Caco-2 (cell line): ENCODE measurements at regions not wholly inside any gene's neighbourhood (a gene's known extent, or its start where the extent isn't known, plus 50 kb on each side); places are given as distances from the start of the nearest gene placed in this dataset.
A peak's percentile ranks its signal among the peaks of the same experiment; 100 is the strongest.
"Not testable (repeated sequence)": the region's sequence is repeated elsewhere in the genome, so short reads cannot be mapped to it uniquely, and the experiment has no call there.

Experiments used
- BruUV-seq: library from RNA; stranded (reverse); fragments of 400-500 nt; replicated peaks from 2 replicates; lab custom pipeline; 2021; lab: Mats Ljungman, UMichigan
- CTCF ChIA-PET: fragments of 300-600 bp; sonication (Branson Sonifier 250); formaldehyde crosslinking; loops from one replicate; lab custom pipeline; 2022; ENCODE audit warnings: antibody characterized with exemption; lab: Charles Lee
- POLR2A ChIA-PET: fragments of 300-600 bp; sonication (Branson Sonifier 250); formaldehyde crosslinking; loops from one replicate; lab custom pipeline; 2022; ENCODE audit warnings: antibody characterized with exemption; lab: Charles Lee
- DNase-seq, 2 experiments: peaks; one replicate each; pipeline versions ENCODE4 v3.0.0 to v3.0.0-alpha.2; 2020 to 2022
- H3K27me3 ChIP-seq: replicated peaks from 2 replicates; pipeline ENCODE4 v1.6.0; 2011; ENCODE audit warnings: low read length; ENCODE audit not compliant: control insufficient read depth, insufficient read depth
- H3K36me3 ChIP-seq: 2 replicates; pipeline ENCODE4 v1.5.1; 2011; ENCODE audit warnings: low read length; ENCODE audit not compliant: control insufficient read depth, insufficient read depth
- H3K4me1 ChIP-seq: fragments of 250-450 bp; sonication (Bioruptor Pico); 2 replicates; pipeline ENCODE4 v1.5.1; 2020; ENCODE audit warnings: mild to moderate bottlenecking
- H3K4me3 ChIP-seq: 2 replicates; pipeline ENCODE4 v1.5.1; 2011; ENCODE audit warnings: low read depth, mild to moderate bottlenecking, control low read depth, low read length
- H3K9me3 ChIP-seq: fragments of 250-450 bp; sonication (Bioruptor Pico); 2 replicates; pipeline ENCODE4 v1.5.1; 2020; ENCODE audit warnings: mild to moderate bottlenecking, moderate library complexity
- H3K27ac Mint-ChIP-seq: one replicate; pipeline ENCODE4 v1.8.0; 2022; ENCODE audit warnings: mixed read lengths; ENCODE audit not compliant: unreplicated experiment
- H3K27me3 Mint-ChIP-seq: one replicate; pipeline ENCODE4 v1.8.0; 2022; ENCODE audit warnings: mixed read lengths; ENCODE audit not compliant: insufficient read depth, unreplicated experiment
- H3K36me3 Mint-ChIP-seq: one replicate; pipeline ENCODE4 v1.8.0; 2022; ENCODE audit warnings: mild to moderate bottlenecking, mixed read lengths; ENCODE audit not compliant: insufficient read depth, unreplicated experiment
- H3K4me1 Mint-ChIP-seq: one replicate; pipeline ENCODE4 v1.8.0; 2022; ENCODE audit warnings: low read depth, mixed read lengths; ENCODE audit not compliant: unreplicated experiment
- H3K4me3 Mint-ChIP-seq: one replicate; pipeline ENCODE4 v1.8.0; 2022; ENCODE audit warnings: mild to moderate bottlenecking, moderate library complexity, mixed read lengths; ENCODE audit not compliant: unreplicated experiment
- H3K9me3 Mint-ChIP-seq: one replicate; pipeline ENCODE4 v1.8.0; 2022; ENCODE audit warnings: mixed read lengths; ENCODE audit not compliant: unreplicated experiment
- intact Hi-C: fragments of 100-400 bp; cut with micrococcal nuclease; formaldehyde crosslinking; loops from one replicate; pipeline ENCODE4 v1.10.0; 2022; ENCODE audit not compliant: unreplicated experiment
- TF ChIP-seq, protein P1 (sequence below), 2 experiments: fragments of 200-600 bp in 1 of 2; IDR thresholded peaks; 1 replicate in 1 of 2; 2 replicates in 1 of 2; pipeline versions ENCODE4 v1.5.1 to v1.8.0; 2011 to 2022; ENCODE audit warnings: antibody characterized with exemption in 1 of 2, control low read depth in 1 of 2, inconsistent platforms in 1 of 2, low read depth in 1 of 2, low read length in 1 of 2, mild to moderate bottlenecking in 1 of 2, moderate library complexity in 1 of 2; ENCODE audit not compliant: insufficient read depth in 1 of 2, severe bottlenecking in 1 of 2, unreplicated experiment in 1 of 2

DNA sequence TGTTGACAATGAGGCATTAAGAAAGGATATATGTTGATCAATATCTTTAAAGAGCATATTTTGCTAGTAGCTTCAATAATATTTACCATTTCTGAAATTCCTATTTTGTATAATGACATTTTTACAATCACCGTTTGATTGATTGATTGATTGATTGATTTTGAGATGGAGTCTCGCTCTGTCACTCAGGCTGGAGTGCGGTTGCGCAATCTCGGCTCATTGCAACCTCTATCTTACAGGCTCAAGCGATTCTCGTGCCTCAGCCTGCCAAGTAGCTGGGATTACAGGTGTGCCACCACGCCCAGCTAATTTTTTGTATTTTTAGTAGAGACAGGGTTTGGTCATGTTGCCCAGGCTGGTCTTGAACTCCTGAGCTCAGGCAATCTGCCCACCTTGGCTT lies 150.9 kb upstream of the TEX13D start:
- H3K27me3 ChIP-seq, BruUV-seq, H3K4me1 Mint-ChIP-seq, H3K4me3 Mint-ChIP-seq, H3K36me3 ChIP-seq, CTCF ChIA-PET, intact Hi-C loops, H3K27me3 Mint-ChIP-seq, POLR2A ChIA-PET, DNase-seq, H3K9me3 ChIP-seq, H3K36me3 Mint-ChIP-seq, H3K9me3 Mint-ChIP-seq, H3K4me3 ChIP-seq, H3K4me1 ChIP-seq, H3K27ac Mint-ChIP-seq: not testable (repeated sequence)

DNA sequence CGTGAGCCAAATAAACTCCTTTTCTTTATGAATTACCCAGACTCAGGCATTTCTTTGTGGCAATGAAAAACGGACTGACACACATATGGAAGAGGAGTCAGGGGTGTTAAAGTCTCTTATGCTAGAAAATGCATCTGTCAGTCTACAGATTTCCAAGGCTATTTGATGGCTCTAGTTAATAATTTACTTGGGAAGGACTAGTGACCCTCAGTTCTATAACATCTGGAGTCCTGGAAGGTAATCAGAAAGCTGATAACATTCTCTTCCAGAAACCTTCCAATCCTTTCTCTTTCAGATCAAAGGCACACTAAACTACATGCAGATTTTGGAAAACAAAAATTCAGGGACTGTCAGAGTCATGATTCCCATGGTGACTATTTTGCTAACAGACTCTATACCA lies 142.0 kb upstream of the TEX13D start:
- Mint-ChIP-seq H3K36me3 (peaks cover 6% of the 10 kb centered on the region), H3K27ac (peak overlapping the region; percentile 76), H3K27me3 (no peaks in the 10 kb centered on the region), H3K4me3 (peak overlapping the region; percentile 37), H3K4me1 (peaks cover 14% of the 10 kb centered on the region), H3K9me3 (peaks cover 8% of the 10 kb centered on the region)
- Histone ChIP-seq H3K9me3 (no peaks in the 10 kb centered on the region), H3K4me3 (no peak overlapping the region), H3K27me3 (no peaks in the 10 kb centered on the region), H3K36me3 (no peaks in the 10 kb centered on the region), H3K4me1 (peaks cover 19% of the 10 kb centered on the region)
- intact Hi-C loops, result loop anchor here (2.0 kb wide), 1 partner anchor 38 kb away; no protein-coding TSS in a partner anchor
- ChIA-PET CTCF (no interaction called here), POLR2A (no interaction called here)
- BruUV-seq, result no TSS peak
- peak in 1 of 2 experiments; percentile 27 for DNase-seq
- TF ChIP-seq, protein P1, sequence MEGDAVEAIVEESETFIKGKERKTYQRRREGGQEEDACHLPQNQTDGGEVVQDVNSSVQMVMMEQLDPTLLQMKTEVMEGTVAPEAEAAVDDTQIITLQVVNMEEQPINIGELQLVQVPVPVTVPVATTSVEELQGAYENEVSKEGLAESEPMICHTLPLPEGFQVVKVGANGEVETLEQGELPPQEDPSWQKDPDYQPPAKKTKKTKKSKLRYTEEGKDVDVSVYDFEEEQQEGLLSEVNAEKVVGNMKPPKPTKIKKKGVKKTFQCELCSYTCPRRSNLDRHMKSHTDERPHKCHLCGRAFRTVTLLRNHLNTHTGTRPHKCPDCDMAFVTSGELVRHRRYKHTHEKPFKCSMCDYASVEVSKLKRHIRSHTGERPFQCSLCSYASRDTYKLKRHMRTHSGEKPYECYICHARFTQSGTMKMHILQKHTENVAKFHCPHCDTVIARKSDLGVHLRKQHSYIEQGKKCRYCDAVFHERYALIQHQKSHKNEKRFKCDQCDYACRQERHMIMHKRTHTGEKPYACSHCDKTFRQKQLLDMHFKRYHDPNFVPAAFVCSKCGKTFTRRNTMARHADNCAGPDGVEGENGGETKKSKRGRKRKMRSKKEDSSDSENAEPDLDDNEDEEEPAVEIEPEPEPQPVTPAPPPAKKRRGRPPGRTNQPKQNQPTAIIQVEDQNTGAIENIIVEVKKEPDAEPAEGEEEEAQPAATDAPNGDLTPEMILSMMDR (IDR thresholded peaks at IDR 0.05; ENCODE audit: insufficient read depth in 1 of 2, low read depth in 1 of 2, low read length in 1 of 2, severe bottlenecking in 1 of 2, unreplicated experiment in 1 of 2), result no peak

DNA sequence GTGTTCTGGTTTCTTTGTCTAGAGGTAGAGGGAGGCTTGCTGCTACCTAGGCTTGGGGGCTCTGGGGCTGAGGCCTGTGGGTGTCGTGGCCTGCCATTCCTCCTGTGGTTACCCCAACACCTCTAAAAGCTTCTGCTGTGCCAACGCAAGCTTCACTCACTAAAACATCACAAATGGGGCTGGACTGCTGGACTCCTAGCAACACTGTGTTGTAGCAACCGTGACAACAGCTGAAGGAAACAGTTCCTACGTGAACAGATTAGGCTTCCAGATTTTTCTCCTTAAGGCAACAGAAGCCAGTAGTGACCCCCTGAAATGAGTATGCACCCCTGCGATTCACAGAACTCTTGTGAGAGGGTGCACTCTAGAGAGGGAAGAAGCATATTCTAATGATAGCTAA lies 138.3 kb upstream of the TEX13D start:
- Mint-ChIP-seq H3K36me3 (peaks cover 6% of the 10 kb centered on the region), H3K27ac (no peak overlapping the region), H3K9me3 (no peaks in the 10 kb centered on the region), H3K27me3 (no peaks in the 10 kb centered on the region), H3K4me3 (no peak overlapping the region), H3K4me1 (peaks cover 14% of the 10 kb centered on the region)
- TF ChIP-seq, protein P1 (IDR thresholded peaks at IDR 0.05; ENCODE audit: insufficient read depth in 1 of 2, low read depth in 1 of 2, low read length in 1 of 2, severe bottlenecking in 1 of 2, unreplicated experiment in 1 of 2), result no peak
- intact Hi-C loops, result no loop called here
- no peak overlapping the region for H3K4me3 ChIP-seq
- H3K4me1 ChIP-seq, result peaks cover 19% of the 10 kb centered on the region
- no peaks in the 10 kb centered on the region for H3K27me3 ChIP-seq
- no TSS peak for BruUV-seq
- no peaks in the 10 kb centered on the region for H3K9me3 ChIP-seq
- CTCF ChIA-PET, result no interaction called here
- POLR2A ChIA-PET, result no interaction called here
- no peak for DNase-seq
- H3K36me3 ChIP-seq, result no peaks in the 10 kb centered on the region

DNA sequence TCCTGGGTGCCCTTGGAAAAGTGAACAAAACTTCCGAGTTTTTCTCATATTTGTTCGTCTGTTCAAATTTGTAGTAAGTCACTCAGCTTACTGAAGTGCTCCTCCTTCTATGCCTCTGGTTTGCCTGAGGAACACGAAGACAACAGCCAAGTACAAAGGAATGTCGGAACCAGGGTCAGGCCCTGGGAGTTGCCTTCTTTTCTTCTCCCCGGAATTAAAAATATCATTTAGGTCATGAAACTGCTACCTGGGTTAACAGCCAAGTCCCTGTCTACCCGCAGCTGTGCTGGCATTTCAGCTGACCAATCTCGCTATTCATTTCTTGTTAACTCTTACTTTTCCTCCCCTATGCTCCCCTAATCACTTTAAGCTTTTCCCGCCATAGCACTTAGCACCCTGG lies 137.6 kb upstream of the TEX13D start:
- no peak overlapping the region for H3K27ac Mint-ChIP-seq
- intact Hi-C loops, result no loop called here
- Histone ChIP-seq H3K9me3 (no peaks in the 10 kb centered on the region), H3K27me3 (no peaks in the 10 kb centered on the region), H3K36me3 (no peaks in the 10 kb centered on the region), H3K4me3 (no peak overlapping the region), H3K4me1 (peaks cover 18% of the 10 kb centered on the region)
- CTCF ChIA-PET, result no interaction called here
- no TSS peak for BruUV-seq
- POLR2A ChIA-PET, result no interaction called here
- no peak for DNase-seq
- H3K4me1 Mint-ChIP-seq, result peaks cover 13% of the 10 kb centered on the region
- H3K27me3 Mint-ChIP-seq, result no peaks in the 10 kb centered on the region
- H3K36me3 Mint-ChIP-seq, result peaks cover 6% of the 10 kb centered on the region
- TF ChIP-seq, protein P1 (IDR thresholded peaks at IDR 0.05; ENCODE audit: insufficient read depth in 1 of 2, low read depth in 1 of 2, low read length in 1 of 2, severe bottlenecking in 1 of 2, unreplicated experiment in 1 of 2), result no peak
- H3K4me3 Mint-ChIP-seq, result no peak overlapping the region
- no peaks in the 10 kb centered on the region for H3K9me3 Mint-ChIP-seq
